ENCODE measurements at regions not wholly inside any gene's neighbourhood (a gene's known extent, or its start where the extent isn't known, plus 50 kb on each side); places are given as distances from the start of the nearest gene placed in this dataset.
"Not testable (repeated sequence)": the region's sequence is repeated elsewhere in the genome, so short reads cannot be mapped to it uniquely, and the experiment has no call there.

GRCh38 chr21:14677013-14677412, 130.9 kb upstream of the SAMSN1 start:
- Mint-ChIP-seq H3K9me3 (peaks cover 3% of the 10 kb centered on the region), H3K27me3 (ENCODE audit: low read depth) (no peaks in the 10 kb centered on the region), H3K4me1 (peaks cover under 1% of the 10 kb centered on the region), H3K4me3 (no peak overlapping the region), H3K36me3 (ENCODE audit: low read depth) (no peaks in the 10 kb centered on the region), H3K27ac (ENCODE audit: unreplicated experiment) (no peak overlapping the region)
- DNase-seq (ENCODE audit: low read depth, low spot score): no peak
- TF ChIP-seq, protein P1, sequence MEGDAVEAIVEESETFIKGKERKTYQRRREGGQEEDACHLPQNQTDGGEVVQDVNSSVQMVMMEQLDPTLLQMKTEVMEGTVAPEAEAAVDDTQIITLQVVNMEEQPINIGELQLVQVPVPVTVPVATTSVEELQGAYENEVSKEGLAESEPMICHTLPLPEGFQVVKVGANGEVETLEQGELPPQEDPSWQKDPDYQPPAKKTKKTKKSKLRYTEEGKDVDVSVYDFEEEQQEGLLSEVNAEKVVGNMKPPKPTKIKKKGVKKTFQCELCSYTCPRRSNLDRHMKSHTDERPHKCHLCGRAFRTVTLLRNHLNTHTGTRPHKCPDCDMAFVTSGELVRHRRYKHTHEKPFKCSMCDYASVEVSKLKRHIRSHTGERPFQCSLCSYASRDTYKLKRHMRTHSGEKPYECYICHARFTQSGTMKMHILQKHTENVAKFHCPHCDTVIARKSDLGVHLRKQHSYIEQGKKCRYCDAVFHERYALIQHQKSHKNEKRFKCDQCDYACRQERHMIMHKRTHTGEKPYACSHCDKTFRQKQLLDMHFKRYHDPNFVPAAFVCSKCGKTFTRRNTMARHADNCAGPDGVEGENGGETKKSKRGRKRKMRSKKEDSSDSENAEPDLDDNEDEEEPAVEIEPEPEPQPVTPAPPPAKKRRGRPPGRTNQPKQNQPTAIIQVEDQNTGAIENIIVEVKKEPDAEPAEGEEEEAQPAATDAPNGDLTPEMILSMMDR (conservative IDR thresholded peaks at IDR 0.05): no peak

- H3K27ac Mint-ChIP-seq (ENCODE audit: unreplicated experiment): no peak overlapping the region
- no peak for DNase-seq (ENCODE audit: low read depth, low spot score)
- no peaks in the 10 kb centered on the region for H3K36me3 Mint-ChIP-seq (ENCODE audit: low read depth)
- no peaks in the 10 kb centered on the region for H3K4me1 Mint-ChIP-seq
- TF ChIP-seq, protein P1 (conservative IDR thresholded peaks at IDR 0.05): no peak
- H3K27me3 Mint-ChIP-seq (ENCODE audit: low read depth): no peaks in the 10 kb centered on the region
- peaks cover 3% of the 10 kb centered on the region for H3K9me3 Mint-ChIP-seq
- H3K4me3 Mint-ChIP-seq: no peak overlapping the region
Observed at GRCh38 chr21:14675774-14676530, 129.8 kb upstream of the SAMSN1 start.

DNA sequence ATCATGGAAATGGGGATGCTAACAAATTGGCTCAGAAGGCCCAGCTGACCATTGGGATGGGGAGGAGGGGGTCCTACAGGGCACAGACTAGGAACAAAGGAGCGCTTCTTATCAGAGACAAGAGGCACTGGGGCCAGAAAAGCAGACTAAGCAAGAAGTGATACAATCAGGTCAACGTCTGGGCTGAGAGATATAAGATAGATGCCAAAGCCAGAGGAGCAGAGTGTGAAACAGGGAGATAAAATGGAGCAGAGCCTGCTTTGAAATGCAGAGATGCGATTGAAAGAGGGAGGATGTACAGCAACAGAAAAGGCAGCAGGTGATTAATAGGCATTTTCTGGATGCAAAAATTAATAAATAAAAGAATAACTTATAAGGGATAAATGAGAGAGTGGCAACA, 127.5 kb upstream of the SAMSN1 start:
- no peaks in the 10 kb centered on the region for H3K36me3 Mint-ChIP-seq (ENCODE audit: low read depth)

DNA sequence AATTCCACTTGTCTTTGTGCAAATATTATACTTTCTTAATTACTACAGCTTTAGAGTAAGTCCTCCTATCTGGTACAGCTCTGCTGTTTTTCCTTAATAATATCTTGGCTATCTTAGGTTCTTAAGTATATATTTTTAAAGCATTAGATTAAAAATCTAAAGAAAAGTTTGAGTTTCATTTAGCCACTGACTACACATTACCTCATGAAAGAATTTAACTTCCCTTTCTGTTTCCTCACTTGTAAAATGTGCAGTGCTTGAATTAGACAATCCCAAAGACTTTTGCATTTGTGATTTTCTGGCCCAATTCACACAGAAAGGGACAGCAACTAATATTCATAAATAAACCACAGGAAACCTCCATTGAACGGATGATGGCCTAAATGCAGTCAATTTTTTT, 126.4 kb upstream of the SAMSN1 start:
- no peak overlapping the region for H3K27ac Mint-ChIP-seq (ENCODE audit: unreplicated experiment)
- H3K4me3 Mint-ChIP-seq: no peak overlapping the region
- DNase-seq (ENCODE audit: low read depth, low spot score): no peak
- no peaks in the 10 kb centered on the region for H3K27me3 Mint-ChIP-seq (ENCODE audit: low read depth)
- H3K36me3 Mint-ChIP-seq (ENCODE audit: low read depth): no peaks in the 10 kb centered on the region
- TF ChIP-seq, protein P1 (conservative IDR thresholded peaks at IDR 0.05): no peak
- H3K9me3 Mint-ChIP-seq: peaks cover 6% of the 10 kb centered on the region
- no peaks in the 10 kb centered on the region for H3K4me1 Mint-ChIP-seq

More for the DNA sequence above, 127.5 kb upstream of the SAMSN1 start:
- Mint-ChIP-seq H3K27me3 (ENCODE audit: low read depth) (no peaks in the 10 kb centered on the region), H3K27ac (ENCODE audit: unreplicated experiment) (no peak overlapping the region), H3K9me3 (peaks cover 3% of the 10 kb centered on the region), H3K4me3 (no peak overlapping the region), H3K4me1 (no peaks in the 10 kb centered on the region)
- TF ChIP-seq, protein P1 (conservative IDR thresholded peaks at IDR 0.05): no peak
- no peak for DNase-seq (ENCODE audit: low read depth, low spot score)

DNA sequence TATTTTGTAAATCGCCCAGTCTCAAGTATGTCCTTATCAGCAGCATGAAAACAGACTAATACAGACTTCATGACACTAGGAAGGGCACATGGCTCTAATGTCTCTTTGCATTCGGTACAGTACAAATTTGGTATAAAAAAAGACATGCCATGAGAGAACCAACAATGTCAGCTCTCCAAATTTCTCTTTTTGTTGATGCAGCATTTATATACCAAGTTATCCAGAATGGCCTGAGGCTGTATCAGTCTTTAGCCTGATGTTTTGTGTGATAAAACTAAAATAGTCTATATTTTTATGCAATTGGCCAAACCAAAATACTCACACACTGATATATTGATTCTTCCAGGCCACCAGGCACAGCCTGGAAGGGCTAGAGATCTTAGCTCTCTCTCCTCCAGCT, 124.3 kb upstream of the SAMSN1 start:
- Mint-ChIP-seq H3K4me1 (no peaks in the 10 kb centered on the region), H3K36me3 (ENCODE audit: low read depth) (no peaks in the 10 kb centered on the region), H3K27ac (ENCODE audit: unreplicated experiment) (no peak overlapping the region), H3K4me3 (no peak overlapping the region), H3K9me3 (peaks cover 8% of the 10 kb centered on the region), H3K27me3 (ENCODE audit: low read depth) (no peaks in the 10 kb centered on the region)
- TF ChIP-seq, protein P1 (conservative IDR thresholded peaks at IDR 0.05): no peak
- no peak for DNase-seq (ENCODE audit: low read depth, low spot score)

DNA sequence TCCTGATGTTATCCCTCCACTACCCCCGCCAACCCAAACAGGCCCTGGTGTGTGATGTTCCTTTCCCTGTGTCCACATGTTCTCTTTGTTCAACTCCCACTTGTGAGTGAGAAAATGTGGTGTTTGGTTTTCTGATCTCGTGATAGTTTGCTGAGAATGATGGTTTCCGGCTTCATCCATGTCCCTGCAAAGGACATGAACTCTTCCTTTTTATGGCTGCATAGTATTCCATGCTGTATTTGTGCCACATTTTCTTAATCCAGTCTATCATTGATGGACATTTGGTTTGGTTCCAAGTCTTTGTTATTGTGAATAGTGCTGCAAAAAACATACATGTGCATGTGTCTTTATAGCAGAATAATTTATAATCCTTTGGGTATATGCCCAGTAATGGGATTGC, 123.0 kb upstream of the SAMSN1 start:
- H3K4me3 Mint-ChIP-seq; H3K4me1 Mint-ChIP-seq; H3K27ac Mint-ChIP-seq (ENCODE audit: unreplicated experiment); H3K36me3 Mint-ChIP-seq (ENCODE audit: low read depth); H3K27me3 Mint-ChIP-seq (ENCODE audit: low read depth); DNase-seq (ENCODE audit: low read depth, low spot score): not testable (repeated sequence)
- H3K9me3 Mint-ChIP-seq: peaks cover 11% of the 10 kb centered on the region
